Effector CD4-positive, alpha-beta T cell (primary cell): ENCODE measurements at regions not wholly inside any gene's neighbourhood (a gene's known extent, or its start where the extent isn't known, plus 50 kb on each side); places are given as distances from the start of the nearest gene placed in this dataset.
A peak's percentile ranks its signal among the peaks of the same experiment; 100 is the strongest.
"Not testable (repeated sequence)": the region's sequence is repeated elsewhere in the genome, so short reads cannot be mapped to it uniquely, and the experiment has no call there.

Experiments used
- DNase-seq: peaks from one replicate; pipeline ENCODE4 v3.0.0-alpha.2; 2020

- no peak for DNase-seq
Observed at GRCh38 chr2:7649461-7650228, 732.4 kb downstream of the RNF144A start.

- DNase-seq, result no peak
Observed at GRCh38 chr2:7653617-7654016, 736.4 kb downstream of the RNF144A start.

GRCh38 chr2:7655629-7656028 lies 738.4 kb downstream of the RNF144A start:
- DNase-seq, result no peak

- not testable (repeated sequence) for DNase-seq
Observed at GRCh38 chr2:7657526-7657925, 740.3 kb downstream of the RNF144A start.

GRCh38 chr2:7658486-7658885 lies 741.3 kb downstream of the RNF144A start:
- DNase-seq, result no peak

- DNase-seq, result no peak
Observed at GRCh38 chr2:7660816-7661215, 743.6 kb downstream of the RNF144A start.

- DNase-seq, result no peak
Observed at GRCh38 chr2:7661502-7661901, 744.3 kb downstream of the RNF144A start.

- no peak for DNase-seq
Observed at GRCh38 chr2:7665880-7666279, 748.7 kb downstream of the RNF144A start.

GRCh38 chr2:7666596-7667259 lies 749.5 kb downstream of the RNF144A start:
- no peak for DNase-seq

GRCh38 chr2:7667260-7667757 lies 750.1 kb downstream of the RNF144A start:
- no peak for DNase-seq

GRCh38 chr2:7670905-7671641 lies 753.9 kb downstream of the RNF144A start:
- no peak for DNase-seq

- peak; percentile 4 for DNase-seq
Observed at GRCh38 chr2:7672027-7672684, 754.9 kb downstream of the RNF144A start.

GRCh38 chr2:7672685-7673071 lies 755.5 kb downstream of the RNF144A start:
- no peak for DNase-seq

GRCh38 chr2:7673101-7673500 lies 755.9 kb downstream of the RNF144A start:
- no peak for DNase-seq

- DNase-seq, result no peak
Observed at GRCh38 chr2:7673853-7674252, 756.6 kb downstream of the RNF144A start.

GRCh38 chr2:7674606-7675005 lies 757.4 kb downstream of the RNF144A start:
- DNase-seq, result no peak

GRCh38 chr2:7676714-7677113 lies 759.5 kb downstream of the RNF144A start:
- DNase-seq, result no peak

- no peak for DNase-seq
Observed at GRCh38 chr2:7681881-7682461, 764.8 kb downstream of the RNF144A start.

- no peak for DNase-seq
Observed at GRCh38 chr2:7683196-7683595, 766.0 kb downstream of the RNF144A start.

- DNase-seq, result no peak
Observed at GRCh38 chr2:7683708-7684107, 766.5 kb downstream of the RNF144A start.

- no peak for DNase-seq
Observed at GRCh38 chr2:7685342-7686015, 768.3 kb downstream of the RNF144A start.

- no peak for DNase-seq
Observed at GRCh38 chr2:7686016-7686385, 768.8 kb downstream of the RNF144A start.
